ENCODE measurements at regions not wholly inside any gene's neighbourhood (a gene's known extent, or its start where the extent isn't known, plus 50 kb on each side); places are given as distances from the start of the nearest gene placed in this dataset.

DNA sequence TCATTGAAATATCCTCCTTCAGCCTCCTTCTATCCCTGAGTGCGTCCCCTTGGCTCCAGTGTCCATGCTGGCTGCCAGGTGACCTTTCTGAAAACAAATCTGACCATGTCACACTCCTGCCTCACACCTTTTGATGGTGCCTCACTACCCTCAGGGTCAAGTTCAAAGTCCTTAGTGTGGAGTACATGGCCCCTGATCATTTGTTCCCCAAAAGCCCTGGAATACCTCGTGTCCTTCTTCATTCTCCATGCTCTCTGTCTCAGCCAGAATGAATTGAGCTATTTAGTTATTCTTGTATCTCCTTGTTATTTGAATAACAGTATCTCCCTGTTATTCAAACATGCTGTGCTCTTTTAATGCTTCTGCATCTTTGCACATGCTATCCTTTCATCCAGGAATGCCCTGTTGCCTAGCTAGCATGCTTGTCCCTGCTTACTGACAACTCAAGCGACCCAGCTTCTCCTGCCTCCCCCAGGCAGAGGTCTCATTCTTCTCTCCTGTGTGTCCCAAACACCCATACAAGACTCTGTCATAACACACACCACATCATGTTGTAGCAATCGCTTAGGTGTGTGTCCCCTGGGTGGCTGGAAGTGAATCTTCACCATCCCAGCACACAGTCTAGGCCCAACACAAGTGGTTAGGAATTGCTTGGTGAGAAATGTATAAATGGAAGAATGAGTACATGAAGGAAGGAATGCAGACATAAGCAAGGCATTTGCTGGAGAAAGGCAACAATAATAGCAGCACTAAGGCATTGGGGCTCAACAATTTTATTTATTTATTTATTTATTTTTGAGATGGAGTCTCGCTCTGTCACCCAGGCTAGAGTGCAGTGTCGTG, 144.0 kb downstream of the DDX1 start:
- no peak for DNase-seq

DNA sequence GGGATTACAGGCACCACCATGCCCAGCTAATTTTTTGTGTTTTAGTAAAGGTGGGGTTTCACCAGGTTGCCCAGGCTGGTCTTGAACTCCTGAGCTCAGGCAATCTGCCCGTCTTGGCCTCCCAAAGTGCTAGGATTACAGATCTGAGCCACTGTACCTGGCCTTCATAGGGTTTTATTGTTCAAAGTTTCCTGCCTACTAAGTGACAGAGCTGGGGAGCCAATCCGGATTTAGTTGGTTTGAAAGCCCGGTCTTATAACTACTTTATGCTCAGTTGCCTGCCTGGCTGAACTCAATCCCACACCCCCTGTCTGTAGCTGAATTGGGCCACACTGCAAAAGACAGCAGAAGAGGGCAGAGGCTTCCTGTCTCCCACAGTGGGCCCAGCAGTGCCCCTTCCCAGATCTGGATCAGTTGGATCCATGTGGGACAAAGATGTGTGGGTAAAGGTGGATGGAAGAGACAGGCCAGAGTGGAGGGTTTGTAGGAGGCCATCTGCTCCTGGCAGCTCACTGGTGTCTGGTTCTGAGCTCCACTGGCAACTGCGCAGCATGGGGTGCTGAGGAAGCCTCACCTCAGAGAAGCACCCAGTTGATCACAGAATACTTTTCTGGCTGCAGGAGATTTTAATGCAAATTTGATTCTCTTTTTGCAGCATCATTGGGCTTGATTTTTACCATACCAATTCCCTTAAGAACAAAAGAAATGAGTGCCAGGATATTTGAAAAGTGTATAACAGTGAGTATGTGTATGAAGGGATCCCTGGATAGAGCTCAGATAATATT, 144.9 kb downstream of the DDX1 start:
- DNase-seq = no peak

DNA sequence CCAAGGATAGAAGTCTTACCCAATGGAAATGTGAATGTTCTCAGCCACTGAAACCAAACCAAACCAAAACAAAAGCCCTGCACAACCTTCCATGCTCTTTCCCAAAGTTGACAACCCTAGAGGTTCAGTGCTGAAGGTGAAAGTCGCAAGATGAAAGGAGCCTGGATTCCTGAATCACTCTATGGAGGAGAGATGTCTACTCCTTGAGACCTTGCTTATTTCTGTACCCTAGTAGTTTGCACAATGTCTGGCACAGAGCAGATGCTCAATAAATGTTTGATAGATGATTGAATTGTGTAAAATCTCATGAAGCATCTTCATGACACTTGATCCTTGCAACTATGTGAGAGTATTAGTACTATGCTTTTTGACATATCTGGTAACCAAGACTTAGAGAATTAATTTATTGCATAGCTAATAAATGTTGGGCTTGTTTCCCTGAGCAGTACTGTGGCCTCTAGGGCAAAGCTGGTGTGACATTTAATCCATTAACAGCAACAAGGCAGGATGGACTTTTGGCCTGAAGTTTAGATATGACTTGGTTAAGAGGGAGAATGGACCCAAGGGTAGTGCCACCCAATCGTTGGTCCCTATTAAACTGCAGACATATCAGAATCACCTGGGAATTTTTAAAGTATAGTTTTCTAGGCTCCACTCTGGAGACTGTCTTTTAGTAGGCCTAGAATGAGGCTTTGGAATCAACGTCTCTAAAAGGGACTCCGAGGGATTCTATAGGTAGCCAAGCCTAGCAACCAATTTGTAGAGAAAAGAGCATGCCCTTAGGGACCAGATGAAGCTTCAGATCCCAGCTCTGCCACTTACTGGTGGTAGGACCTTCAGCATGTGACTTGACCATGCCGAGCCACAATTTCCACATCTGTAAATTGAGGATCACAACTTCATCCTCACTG, 145.9 kb downstream of the DDX1 start:
- no peak for DNase-seq

DNA sequence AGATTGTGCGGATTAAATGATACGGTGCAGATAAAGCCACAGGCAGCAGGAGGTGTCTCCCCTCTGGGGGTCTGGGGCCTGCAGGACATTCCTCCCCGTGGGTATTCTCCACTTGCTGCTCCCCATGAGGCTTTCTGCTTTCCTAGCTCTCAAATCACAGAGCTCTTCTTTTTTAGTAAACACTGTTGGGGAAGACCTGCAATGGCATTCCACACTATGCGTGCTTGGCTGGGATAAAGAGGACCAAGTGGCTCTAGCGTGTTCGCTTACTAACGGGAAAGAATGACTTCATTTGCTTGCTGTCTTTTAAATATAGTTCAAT, 146.5 kb downstream of the DDX1 start:
- DNase-seq = no peak

DNA sequence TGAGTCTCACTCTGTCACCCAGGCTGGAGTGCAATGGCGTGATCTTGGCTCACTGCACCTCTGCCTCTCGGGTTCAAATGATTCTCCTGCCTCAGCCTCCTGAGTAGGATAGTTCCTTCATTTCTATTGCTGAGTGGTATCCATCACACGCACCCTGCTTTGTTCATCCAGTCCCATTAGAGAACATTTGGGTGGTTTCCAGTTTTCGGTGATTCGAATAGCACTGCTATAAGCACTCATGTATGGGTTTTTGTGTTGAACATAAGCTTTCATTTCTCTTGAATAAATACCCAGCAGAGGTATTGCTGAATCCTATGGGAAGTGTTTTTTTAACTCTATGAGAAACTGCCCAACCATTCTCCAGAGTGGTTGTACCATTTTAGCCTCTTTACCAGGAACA, 147.3 kb downstream of the DDX1 start:
- DNase-seq = no peak

DNA sequence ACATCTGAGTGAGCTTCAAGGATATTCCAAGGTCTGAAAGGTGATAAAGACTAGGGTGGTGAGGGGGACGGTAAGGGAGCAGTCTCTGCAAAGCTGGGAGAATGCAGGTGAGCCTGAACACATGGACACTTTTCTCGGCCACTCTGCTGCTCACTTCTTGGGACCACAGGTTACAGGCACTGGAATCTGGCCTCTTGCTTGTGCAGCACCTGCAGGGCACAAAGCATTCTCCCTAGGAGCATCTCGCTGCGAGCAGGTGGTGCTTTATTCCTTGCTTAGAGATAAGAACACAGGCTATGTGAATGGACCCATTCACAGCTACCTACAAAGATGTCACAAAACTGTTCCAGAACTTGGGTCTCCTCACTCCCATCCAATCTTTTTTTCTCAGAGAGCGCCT, 153.2 kb downstream of the DDX1 start:
- DNase-seq = no peak

DNA sequence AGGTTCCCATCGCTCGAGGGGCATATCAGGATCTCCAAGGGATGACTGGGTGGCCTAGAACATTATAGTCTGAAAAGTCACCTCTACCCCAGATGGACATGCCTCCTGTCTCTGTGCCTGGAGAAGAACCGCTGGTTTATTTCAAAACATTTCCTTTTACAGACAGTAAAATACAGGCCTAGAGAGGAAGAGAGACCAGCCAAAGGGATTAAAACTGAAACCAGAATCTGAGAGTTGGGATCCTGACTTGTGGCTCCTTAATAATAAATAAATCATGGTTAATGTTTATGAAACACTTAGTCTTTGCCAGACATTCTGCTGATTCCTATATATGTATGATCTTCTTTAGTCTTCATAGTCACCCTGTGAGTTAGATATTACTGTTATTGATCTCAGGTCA, 153.7 kb downstream of the DDX1 start:
- DNase-seq = no peak

DNA sequence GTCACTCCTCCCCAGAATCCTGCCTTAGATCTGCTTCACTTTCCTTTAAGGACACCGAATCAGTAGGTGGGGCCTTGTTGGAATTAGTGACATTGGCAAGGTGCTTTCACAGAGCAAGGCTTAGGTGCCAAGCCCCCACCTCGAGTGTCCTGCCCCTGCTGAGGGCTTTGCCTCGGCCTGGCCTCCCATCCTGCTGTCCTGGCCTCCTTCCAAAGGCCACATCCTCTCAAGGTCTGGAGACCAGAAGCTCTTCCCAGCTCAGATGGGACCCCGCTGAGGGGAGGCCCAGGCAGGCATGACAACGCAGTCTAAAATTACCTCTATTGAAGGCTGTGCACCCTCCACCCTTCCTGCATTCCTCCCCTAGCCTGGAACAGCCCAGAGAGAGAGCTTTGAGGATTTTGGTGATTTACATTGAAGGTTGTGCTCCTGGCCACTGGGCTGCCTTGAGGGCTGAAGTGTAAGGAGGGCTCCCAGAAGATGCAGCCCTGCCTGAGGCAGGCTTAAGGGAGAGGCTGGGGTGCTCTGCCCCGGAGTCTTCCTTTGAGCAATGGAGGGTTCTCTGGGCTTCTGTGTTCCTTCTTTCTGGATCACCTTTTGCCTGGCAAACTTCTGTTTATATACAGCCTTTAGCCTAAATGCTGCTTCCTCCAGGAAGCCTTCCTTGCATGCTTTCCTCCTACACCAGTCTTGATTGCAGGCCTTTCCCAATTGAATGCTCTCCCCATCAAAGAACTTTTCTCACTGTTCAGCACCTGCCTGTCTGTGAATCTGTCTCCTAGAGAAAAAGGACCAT, 154.4 kb downstream of the DDX1 start:
- DNase-seq = no peak

DNA sequence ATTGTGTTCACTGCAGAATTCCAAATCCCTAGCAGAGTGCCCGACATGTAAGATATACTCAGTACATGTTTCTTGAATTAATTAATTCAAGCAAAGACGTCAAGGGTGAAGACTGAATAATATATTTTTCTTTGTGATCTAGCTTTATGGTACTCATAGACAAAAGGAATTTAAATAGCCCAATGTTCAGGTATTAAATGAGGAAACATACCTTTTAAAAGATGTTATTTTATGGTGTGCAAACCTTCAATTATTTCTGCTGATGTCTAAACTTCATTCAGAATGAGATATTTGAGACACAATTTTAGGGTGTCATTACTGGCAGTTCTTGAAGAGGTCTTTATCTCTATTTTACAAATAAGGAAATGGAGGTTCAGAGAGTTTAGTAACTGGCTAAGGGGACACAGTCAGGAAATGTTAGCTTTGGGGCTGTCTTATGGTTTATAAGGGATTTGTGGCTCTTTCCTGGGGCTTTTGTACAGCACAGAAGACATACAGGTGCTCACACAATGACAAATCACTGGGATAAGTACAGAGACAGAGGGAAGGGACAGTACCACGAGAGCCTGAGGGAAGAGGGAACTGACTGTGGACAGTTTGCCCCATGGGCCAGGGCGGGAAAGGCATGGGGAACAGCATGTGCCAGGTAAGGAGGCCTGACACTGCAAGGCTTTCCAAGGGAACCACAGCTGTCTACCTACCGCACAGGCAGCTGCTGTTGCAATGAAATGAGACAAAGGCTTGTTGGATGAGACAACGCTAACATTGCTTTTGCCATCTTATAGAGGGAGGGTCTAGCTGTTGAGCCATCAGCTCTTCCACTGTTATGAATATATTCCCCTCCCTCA, 155.3 kb downstream of the DDX1 start:
- no peak for DNase-seq

DNA sequence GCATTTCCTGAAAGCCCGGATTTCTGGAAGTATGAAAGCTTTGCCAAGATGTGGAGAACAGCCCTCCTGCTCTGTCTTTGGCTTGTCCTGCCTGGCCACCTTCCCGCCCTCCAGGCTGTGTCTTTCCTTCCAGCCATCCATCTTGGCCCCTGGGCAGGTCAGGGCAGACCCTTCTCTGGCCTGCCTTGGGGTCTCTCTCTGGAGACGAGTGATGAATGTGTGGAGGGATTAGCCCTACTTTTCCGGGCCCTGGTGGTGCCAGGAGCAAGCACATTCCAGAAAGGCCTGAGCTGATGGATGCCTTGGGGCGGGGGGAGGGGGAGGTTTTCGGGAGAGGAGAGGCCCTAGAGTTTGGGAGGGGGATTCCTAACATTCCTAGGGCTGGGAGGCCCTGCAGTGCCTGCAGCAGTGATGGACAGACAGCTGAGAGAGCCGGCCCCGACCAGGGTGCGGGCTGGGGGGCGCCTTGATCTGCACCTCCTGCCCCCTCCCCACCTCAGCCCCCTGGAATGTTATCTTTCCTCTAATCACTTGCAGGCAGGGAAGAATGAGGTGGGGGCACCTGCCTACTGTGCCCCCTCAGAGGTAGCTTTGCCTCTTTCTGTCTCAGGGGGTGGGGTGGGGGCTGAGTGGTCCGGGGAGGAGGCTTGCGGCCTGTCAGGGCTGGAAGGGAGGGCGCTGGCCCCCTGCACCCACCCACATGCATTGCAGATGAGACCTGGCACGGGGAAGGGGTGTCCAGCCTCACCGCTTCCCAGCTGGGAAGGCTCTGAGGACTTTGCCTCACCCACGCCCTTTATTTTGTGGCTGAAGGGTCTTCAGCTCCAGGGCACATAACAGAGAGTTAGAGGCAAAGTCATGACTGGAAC, 156.2 kb downstream of the DDX1 start:
- DNase-seq = no peak

DNA sequence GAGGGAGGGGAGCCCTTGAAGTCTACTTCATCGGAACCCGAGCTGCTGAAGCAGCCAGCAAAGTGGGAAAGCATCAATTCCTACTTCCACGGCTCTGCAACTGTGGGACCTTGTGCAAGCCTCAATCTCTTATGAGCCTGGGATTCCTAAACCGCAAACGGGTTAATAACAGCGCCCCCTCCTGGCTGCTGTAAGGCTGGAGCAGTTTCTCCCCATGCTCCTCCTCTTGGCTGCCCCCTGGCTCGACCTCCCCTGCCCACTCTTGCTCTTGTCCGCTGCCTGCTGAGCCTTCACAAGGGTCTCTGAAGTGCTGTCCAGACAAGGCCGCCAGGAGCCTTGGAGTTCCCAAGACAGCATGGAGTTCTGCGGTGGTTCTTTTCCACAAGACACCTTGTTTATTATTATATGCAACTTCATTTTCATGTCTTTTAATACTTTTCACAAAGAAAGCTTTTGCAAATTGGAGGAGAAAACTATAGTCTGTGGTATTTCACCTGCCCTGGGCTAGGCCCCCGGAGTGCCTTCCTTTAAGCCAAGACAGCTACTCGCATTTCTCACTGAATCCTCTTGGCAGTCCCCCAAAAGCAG, 157.2 kb downstream of the DDX1 start:
- DNase-seq = peak in 1 of 2 experiments; percentile 30

DNA sequence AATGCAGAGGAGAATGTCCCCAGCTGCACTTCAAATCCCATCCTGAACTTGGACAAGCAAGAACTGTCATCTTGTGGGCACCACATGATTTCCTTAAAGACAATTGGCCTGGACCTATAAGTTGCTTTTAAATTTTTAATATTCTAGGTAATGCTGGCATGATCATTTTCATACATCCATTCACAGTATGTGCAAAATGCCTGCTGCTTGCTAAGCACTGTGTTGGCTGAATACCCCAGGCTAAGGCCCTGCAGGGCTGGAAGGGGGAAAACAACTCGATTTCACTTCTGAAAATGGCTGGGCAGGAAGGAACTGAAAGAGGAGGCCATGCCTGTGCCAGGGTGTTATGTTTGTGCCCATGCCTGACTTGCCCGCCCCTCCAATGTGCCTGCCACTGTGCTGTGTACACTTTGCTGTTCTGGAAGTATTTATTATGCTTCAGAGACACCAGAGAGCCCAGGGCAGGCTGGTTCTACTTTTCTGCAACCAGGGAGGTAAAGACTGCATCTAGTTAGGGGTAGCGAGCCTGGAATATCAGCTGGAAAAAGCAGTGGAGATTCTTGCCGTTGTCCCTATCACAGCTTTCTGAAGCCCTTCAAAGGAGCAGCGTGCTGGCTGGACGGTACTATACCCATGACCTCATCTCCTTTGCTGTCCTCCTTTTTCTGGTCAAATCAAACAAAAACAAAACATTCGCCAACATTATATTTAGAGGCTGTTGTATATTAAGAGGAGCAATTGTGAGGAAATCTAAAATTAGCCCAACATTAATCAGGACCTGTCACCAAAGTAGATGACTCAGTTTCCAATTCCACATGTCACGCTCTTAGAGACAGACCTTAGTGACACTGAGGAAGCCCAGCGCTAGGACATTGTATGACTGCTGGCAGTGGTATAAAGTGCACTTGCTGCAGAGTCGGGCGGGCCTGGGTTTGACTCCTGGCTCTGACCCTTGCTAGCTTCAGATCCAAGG, 158.1 kb downstream of the DDX1 start:
- no peak for DNase-seq

DNA sequence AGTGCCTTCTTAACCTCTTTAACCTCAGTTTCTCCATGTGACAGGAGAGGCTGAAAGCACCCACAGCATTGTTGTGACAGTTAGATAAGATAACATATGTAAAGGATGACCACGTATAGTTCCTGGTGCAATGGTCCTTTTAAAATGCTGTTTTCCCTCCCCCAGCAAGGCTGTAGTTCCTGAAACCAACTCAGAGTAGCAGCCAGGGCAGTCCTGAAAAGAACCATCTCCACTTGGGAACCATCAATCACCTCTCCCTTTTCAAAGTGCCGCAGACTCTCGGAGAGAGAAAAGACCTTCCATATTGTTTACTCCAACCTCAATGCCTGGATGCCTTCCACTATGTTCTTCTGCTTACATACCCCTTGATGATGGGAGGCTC, 158.8 kb downstream of the DDX1 start:
- DNase-seq = no peak

DNA sequence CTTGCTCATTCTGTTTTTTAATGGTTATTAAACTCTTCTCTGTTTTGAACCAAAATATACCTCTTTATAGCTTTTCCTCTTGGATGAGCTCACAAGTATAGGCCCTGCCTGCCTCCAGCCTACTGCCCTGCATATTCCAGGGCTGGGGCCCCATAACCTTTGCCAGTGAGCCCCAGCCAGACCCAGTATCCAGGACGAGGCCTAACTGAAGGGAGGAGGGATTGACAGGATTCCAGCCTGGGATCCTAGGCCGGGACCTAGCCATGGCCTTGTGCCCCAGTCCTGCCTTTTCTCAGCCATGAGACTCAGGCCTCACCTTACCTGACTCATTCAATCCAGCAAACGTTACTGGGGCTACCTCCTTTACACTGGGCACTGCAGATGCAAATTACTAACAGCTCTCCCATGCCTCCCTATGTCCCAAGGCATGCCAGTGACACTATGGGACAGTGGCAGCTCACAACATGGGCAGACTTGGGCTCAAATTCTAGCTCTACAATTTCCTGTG, 159.2 kb downstream of the DDX1 start:
- no peak for DNase-seq

DNA sequence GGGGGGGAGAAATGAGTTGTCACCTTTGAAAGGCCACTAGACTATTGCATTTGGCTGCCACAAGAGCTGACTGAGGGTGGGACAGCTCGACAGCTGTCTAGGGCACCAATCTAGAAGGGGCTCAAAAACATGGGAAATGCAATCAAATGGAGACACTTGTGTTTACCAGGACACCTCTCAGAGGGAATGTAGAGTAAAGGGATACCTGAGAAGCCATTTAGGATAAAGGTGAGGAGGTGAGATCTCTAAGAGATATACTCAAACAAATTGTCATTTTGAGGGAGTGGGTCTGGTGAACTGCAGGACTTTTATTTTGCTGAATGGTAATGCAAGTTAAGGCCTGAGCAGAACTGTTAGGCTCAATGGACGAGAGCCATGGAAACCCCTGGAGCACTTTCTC, 159.8 kb downstream of the DDX1 start:
- no peak for DNase-seq

DNA sequence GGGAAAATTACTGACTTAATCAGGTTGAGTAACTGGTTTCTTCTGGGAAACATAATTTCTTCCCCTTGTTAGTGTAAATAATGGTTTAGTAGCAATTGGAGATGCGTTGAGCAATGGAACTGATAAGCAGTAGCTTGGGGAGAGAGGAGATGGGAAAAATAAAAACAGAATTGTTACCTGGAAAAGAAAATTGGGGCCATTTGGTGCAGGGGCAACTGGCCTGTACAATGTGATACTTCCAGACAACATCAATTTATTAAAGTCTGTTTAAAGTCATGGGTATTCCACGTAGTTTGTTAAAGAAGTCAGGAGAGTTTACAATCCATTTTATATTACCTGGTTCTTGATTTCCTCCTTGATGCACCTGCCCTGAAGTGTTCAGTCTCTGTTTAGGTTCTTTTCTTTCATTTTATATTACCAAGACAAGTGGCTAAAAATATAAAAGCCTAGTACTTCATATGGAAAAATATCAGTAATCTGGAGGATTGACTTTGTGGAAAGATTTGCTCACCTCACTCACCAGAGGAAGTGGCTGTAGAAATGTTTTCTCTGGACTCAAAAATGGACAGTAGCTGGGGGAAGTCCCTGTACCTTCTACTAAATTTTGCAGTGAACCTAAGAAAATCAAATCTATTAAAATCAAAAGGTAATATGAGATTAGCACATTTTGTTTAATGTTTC, 161.0 kb downstream of the DDX1 start:
- DNase-seq = no peak

DNA sequence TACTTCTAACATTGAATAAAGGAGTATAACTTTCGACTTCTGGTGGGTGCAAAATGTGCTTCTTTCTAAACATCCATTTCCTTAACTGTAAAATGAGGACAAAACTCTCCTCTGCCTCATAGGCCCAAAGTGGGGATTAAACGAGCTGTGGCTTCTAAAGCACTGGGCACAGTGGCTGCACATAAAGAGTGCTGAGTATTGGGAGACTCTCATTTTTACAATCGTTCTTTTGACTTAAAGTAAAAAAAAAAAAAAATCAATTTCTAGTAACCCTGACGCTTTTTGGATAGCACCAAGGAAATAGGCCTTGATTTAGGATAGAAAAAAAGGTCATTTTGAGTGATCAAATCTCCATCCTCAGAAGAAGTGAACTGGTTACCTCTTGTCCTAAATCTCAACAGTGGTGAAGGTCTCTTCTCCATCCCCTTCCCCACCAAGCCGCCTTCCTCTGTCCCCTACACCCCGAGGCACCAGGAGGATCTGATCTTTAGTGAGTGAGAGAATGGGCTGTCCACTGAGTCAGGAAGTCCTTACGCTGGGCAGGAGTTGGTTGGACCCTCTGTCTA, 161.6 kb downstream of the DDX1 start:
- DNase-seq = no peak
